DMS114 treated with DMSO at 0.1 percent for 48 hours (cell line): ENCODE measurements at regions not wholly inside any gene's neighbourhood (a gene's known extent, or its start where the extent isn't known, plus 50 kb on each side); places are given as distances from the start of the nearest gene placed in this dataset.

Experiments
- DNase-seq: peaks from one replicate; lab custom pipeline; 2025; ENCODE audit not compliant: unreplicated experiment; lab: John Stamatoyannopoulos, UW

GRCh38 chr13:88071371-88071770 is 400.2 kb downstream of the SLITRK5 start:
- no peak for DNase-seq

GRCh38 chr13:88074794-88075510 is 403.8 kb downstream of the SLITRK5 start:
- DNase-seq: no peak

GRCh38 chr13:88085036-88085435 is 413.9 kb downstream of the SLITRK5 start:
- DNase-seq: no peak

- no peak for DNase-seq
Measured at GRCh38 chr13:88086577-88086976, 415.4 kb downstream of the SLITRK5 start.

GRCh38 chr13:88097541-88097940 is 426.4 kb downstream of the SLITRK5 start:
- no peak for DNase-seq

GRCh38 chr13:88103824-88104223 is 432.7 kb downstream of the SLITRK5 start:
- DNase-seq: no peak

- no peak for DNase-seq
Measured at GRCh38 chr13:88104576-88104975, 433.4 kb downstream of the SLITRK5 start.

GRCh38 chr13:88107570-88107969 is 436.4 kb downstream of the SLITRK5 start:
- DNase-seq: no peak

- DNase-seq: no peak
Measured at GRCh38 chr13:88112526-88112925, 441.4 kb downstream of the SLITRK5 start.

- DNase-seq: no peak
Measured at GRCh38 chr13:88115976-88116375, 444.8 kb downstream of the SLITRK5 start.

GRCh38 chr13:88118952-88119351 is 447.8 kb downstream of the SLITRK5 start:
- no peak for DNase-seq

GRCh38 chr13:88124142-88124541 is 453.0 kb downstream of the SLITRK5 start:
- DNase-seq: no peak

- DNase-seq: no peak
Measured at GRCh38 chr13:88125055-88125454, 453.9 kb downstream of the SLITRK5 start.

- DNase-seq: no peak
Measured at GRCh38 chr13:88136098-88136790, 465.1 kb downstream of the SLITRK5 start.

GRCh38 chr13:88142653-88143052 is 471.5 kb downstream of the SLITRK5 start:
- no peak for DNase-seq

- no peak for DNase-seq
Measured at GRCh38 chr13:88144580-88144979, 473.4 kb downstream of the SLITRK5 start.

GRCh38 chr13:88153353-88153752 is 482.2 kb downstream of the SLITRK5 start:
- no peak for DNase-seq

- no peak for DNase-seq
Measured at GRCh38 chr13:88154001-88154400, 482.8 kb downstream of the SLITRK5 start.

- no peak for DNase-seq
Measured at GRCh38 chr13:88162076-88162702, 491.0 kb downstream of the SLITRK5 start.

- DNase-seq: no peak
Measured at GRCh38 chr13:88176231-88176630, 505.1 kb downstream of the SLITRK5 start.

GRCh38 chr13:88183440-88183839 is 512.3 kb downstream of the SLITRK5 start:
- no peak for DNase-seq

- no peak for DNase-seq
Measured at GRCh38 chr13:88188986-88189385, 517.8 kb downstream of the SLITRK5 start.
